GM10248 (cell line): ENCODE measurements at regions not wholly inside any gene's neighbourhood (a gene's known extent, or its start where the extent isn't known, plus 50 kb on each side); places are given as distances from the start of the nearest gene placed in this dataset.
A peak's percentile ranks its signal among the peaks of the same experiment; 100 is the strongest.

ENCODE experiments used
- CTCF ChIA-PET: fragments of 300-600 bp; sonication (Branson Sonifier 250); formaldehyde crosslinking; extraction: SDS; loops from one replicate; lab custom pipeline; 2021; ENCODE audit warnings: antibody characterized with exemption; lab: Yijun Ruan, JAX
- POLR2A ChIA-PET: fragments of 350-650 bp; sonication (Branson Sonifier 250); formaldehyde crosslinking; extraction: SDS; loops from one replicate; lab custom pipeline; 2020; ENCODE audit warnings: antibody characterized with exemption; lab: Yijun Ruan, JAX
- DNase-seq: peaks from one replicate; pipeline ENCODE4 v3.0.0; 2012; ENCODE audit errors: extremely low spot score
- CTCF ChIP-seq: IDR thresholded peaks from 2 replicates; pipeline ENCODE4 v1.5.1; 2012; ENCODE audit warnings: mild to moderate bottlenecking, low read depth; ENCODE audit errors: extremely low read depth, missing control alignments, control extremely low read depth

GRCh38 chr6:149170564-149171452 is 146.7 kb upstream of the TAB2 start:
- DNase-seq: peak; percentile 27
- POLR2A ChIA-PET: no interaction called here
- TF ChIP-seq CTCF: no peak
- CTCF ChIA-PET: interaction anchor here (0.8 to 3.2 kb wide), 9 partner anchors 17 to 261 kb away, joined by 3 to 8 read pairs (median 4); no protein-coding TSS in a partner anchor

- ChIA-PET CTCF (interaction anchor here (2.3 to 4.3 kb wide), 2 partner anchors 9 to 20 kb away, joined by 6 to 18 read pairs; no protein-coding TSS in a partner anchor), POLR2A (no interaction called here)
- DNase-seq: no peak
- TF ChIP-seq CTCF: no peak
Observed at GRCh38 chr6:149173222-149173621, 144.3 kb upstream of the TAB2 start.

- CTCF ChIA-PET: interaction anchor here (0.9 to 4.3 kb wide), 4 partner anchors 11 to 76 kb away, joined by 3 to 18 read pairs (median 3); no protein-coding TSS in a partner anchor
- no peak for TF ChIP-seq CTCF
Observed at GRCh38 chr6:149174962-149175361, 142.6 kb upstream of the TAB2 start.

GRCh38 chr6:149176971-149177667 is 140.4 kb upstream of the TAB2 start:
- no peak for DNase-seq
- TF ChIP-seq CTCF: no peak
- ChIA-PET CTCF (no interaction called here), POLR2A (no interaction called here)

More at GRCh38 chr6:149174962-149175361, 142.6 kb upstream of the TAB2 start:
- no peak for DNase-seq
- POLR2A ChIA-PET: no interaction called here

- ChIA-PET CTCF (no interaction called here), POLR2A (no interaction called here)
- DNase-seq: no peak
- TF ChIP-seq CTCF: no peak
Observed at GRCh38 chr6:149179431-149179830, 138.1 kb upstream of the TAB2 start.

- ChIA-PET POLR2A (no interaction called here), CTCF (interaction anchor here (0.9 to 1.4 kb wide), 4 partner anchors 12 to 251 kb away, joined by 3 to 4 read pairs (median 3); no protein-coding TSS in a partner anchor)
- no peak for DNase-seq
- TF ChIP-seq CTCF: no peak
Observed at GRCh38 chr6:149181304-149181703, 136.2 kb upstream of the TAB2 start.
